ENCODE measurements at regions not wholly inside any gene's neighbourhood (a gene's known extent, or its start where the extent isn't known, plus 50 kb on each side); places are given as distances from the start of the nearest gene placed in this dataset.

DNA sequence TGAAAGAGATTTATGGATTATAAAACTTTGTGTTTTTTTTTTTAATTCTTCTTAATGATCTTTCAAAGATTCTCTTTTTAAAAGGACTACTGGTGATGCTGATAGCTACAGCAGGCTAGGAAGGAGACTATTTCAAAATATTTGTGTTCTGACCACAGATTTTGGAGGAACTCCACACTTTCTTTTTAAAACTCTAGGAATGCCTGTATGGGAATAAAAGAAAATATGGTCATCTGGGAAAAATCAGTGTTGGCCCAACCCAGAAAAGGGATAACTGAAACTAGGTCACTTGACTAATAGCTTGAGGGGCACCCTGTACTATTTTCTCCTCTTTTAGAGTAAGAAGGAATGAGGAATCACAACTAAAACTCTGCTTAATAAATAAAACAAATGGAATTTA is 97.6 kb upstream of the ADAMTS19 start:
- POLR2A ChIA-PET, result no interaction called here
- no peak for DNase-seq (ENCODE audit: low read depth)
- H3K4me3 ChIP-seq (ENCODE audit: low read depth, low read length), result no peak overlapping the region
- TF ChIP-seq CTCF (IDR thresholded peaks at IDR 0.05; ENCODE audit: insufficient read depth, low read depth, low read length), result no peak
- no peaks in the 10 kb centered on the region for H3K36me3 ChIP-seq (ENCODE audit: control insufficient read depth, insufficient read depth, low read length)
- no peaks in the 10 kb centered on the region for H3K27me3 ChIP-seq (ENCODE audit: control insufficient read depth, insufficient read depth, low read length)
- CTCF ChIA-PET, result interaction anchor here (2.0 kb wide), 1 partner anchor 64 kb away, joined by 4 read pairs; no protein-coding TSS in a partner anchor

- DNase-seq (ENCODE audit: low read depth), result no peak
- ChIA-PET CTCF (no interaction called here), POLR2A (no interaction called here)
- Histone ChIP-seq H3K27me3 (ENCODE audit: control insufficient read depth, insufficient read depth, low read length) (no peaks in the 10 kb centered on the region), H3K36me3 (ENCODE audit: control insufficient read depth, insufficient read depth, low read length) (no peaks in the 10 kb centered on the region), H3K4me3 (ENCODE audit: low read depth, low read length) (no peak overlapping the region)
- no peak for TF ChIP-seq CTCF (IDR thresholded peaks at IDR 0.05; ENCODE audit: insufficient read depth, low read depth, low read length)
Observed at GRCh38 chr5:129363991-129364390, 96.1 kb upstream of the ADAMTS19 start.

- ChIA-PET CTCF (no interaction called here), POLR2A (no interaction called here)
- no peak for TF ChIP-seq CTCF (IDR thresholded peaks at IDR 0.05; ENCODE audit: insufficient read depth, low read depth, low read length)
- no peaks in the 10 kb centered on the region for H3K36me3 ChIP-seq (ENCODE audit: control insufficient read depth, insufficient read depth, low read length)
- H3K27me3 ChIP-seq (ENCODE audit: control insufficient read depth, insufficient read depth, low read length), result no peaks in the 10 kb centered on the region
- no peak for DNase-seq (ENCODE audit: low read depth)
- no peak overlapping the region for H3K4me3 ChIP-seq (ENCODE audit: low read depth, low read length)
Observed at GRCh38 chr5:129367883-129368282, 92.2 kb upstream of the ADAMTS19 start.

- POLR2A ChIA-PET, result no interaction called here
- Histone ChIP-seq H3K36me3 (ENCODE audit: control insufficient read depth, insufficient read depth, low read length) (no peaks in the 10 kb centered on the region), H3K27me3 (ENCODE audit: control insufficient read depth, insufficient read depth, low read length) (no peaks in the 10 kb centered on the region), H3K4me3 (ENCODE audit: low read depth, low read length) (no peak overlapping the region)
- DNase-seq (ENCODE audit: low read depth), result no peak
- CTCF ChIA-PET, result no interaction called here
- no peak for TF ChIP-seq CTCF (IDR thresholded peaks at IDR 0.05; ENCODE audit: insufficient read depth, low read depth, low read length)
Observed at GRCh38 chr5:129372025-129372424, 88.1 kb upstream of the ADAMTS19 start.

- CTCF ChIA-PET, result no interaction called here
- no peaks in the 10 kb centered on the region for H3K27me3 ChIP-seq (ENCODE audit: control insufficient read depth, insufficient read depth, low read length)
- TF ChIP-seq CTCF (IDR thresholded peaks at IDR 0.05; ENCODE audit: insufficient read depth, low read depth, low read length), result no peak
- no peak overlapping the region for H3K4me3 ChIP-seq (ENCODE audit: low read depth, low read length)
- POLR2A ChIA-PET, result no interaction called here
- no peak for DNase-seq (ENCODE audit: low read depth)
- no peaks in the 10 kb centered on the region for H3K36me3 ChIP-seq (ENCODE audit: control insufficient read depth, insufficient read depth, low read length)
Observed at GRCh38 chr5:129377504-129377903, 82.6 kb upstream of the ADAMTS19 start.

Data from BJ (cell line).